ENCODE measurements at regions not wholly inside any gene's neighbourhood (a gene's known extent, or its start where the extent isn't known, plus 50 kb on each side); places are given as distances from the start of the nearest gene placed in this dataset.
"Not testable (repeated sequence)": the region's sequence is repeated elsewhere in the genome, so short reads cannot be mapped to it uniquely, and the experiment has no call there.

GRCh38 chr7:68868978-68869377 lies 729.3 kb upstream of the AUTS2 start:
- H3K27me3 ChIP-seq (ENCODE audit: control insufficient read depth, insufficient read depth, low read length), result no peaks in the 10 kb centered on the region
- no peaks in the 10 kb centered on the region for H3K36me3 ChIP-seq (ENCODE audit: control insufficient read depth, insufficient read depth, low read length)
- TF ChIP-seq CTCF (conservative IDR thresholded peaks at IDR 0.05 in 1 of 2, IDR thresholded peaks at IDR 0.05 in 1 of 2; ENCODE audit: low read depth in 1 of 2, low read length in 2 of 2) (no peak), EZH2 (IDR thresholded peaks at IDR 0.05; ENCODE audit: low read length, missing control alignments) (no peak)
- H3K79me2 ChIP-seq (ENCODE audit: control insufficient read depth, insufficient read depth, low read length), result no peaks in the 10 kb centered on the region
- H4K20me1 ChIP-seq (ENCODE audit: control insufficient read depth, extremely low read depth, insufficient read depth, low read length), result no peaks in the 10 kb centered on the region
- H2AFZ ChIP-seq (ENCODE audit: low read length), result no peak overlapping the region
- H3K4me1 ChIP-seq (ENCODE audit: control insufficient read depth, extremely low read depth, insufficient read depth, low read length), result no peaks in the 10 kb centered on the region
- no peak for DNase-seq (ENCODE audit: low read depth in 2 of 2)
- no peak overlapping the region for H3K4me2 ChIP-seq (ENCODE audit: extremely low read depth, insufficient read depth, low read length)
- H3K9me3 ChIP-seq (ENCODE audit: control insufficient read depth, insufficient read depth, low read depth, low read length), result no peaks in the 10 kb centered on the region
- no peak overlapping the region for H3K27ac ChIP-seq (ENCODE audit: insufficient read depth, low read length)
- H3K4me3 ChIP-seq (replicated peaks in 1 of 4; ENCODE audit: control extremely low read depth in 1 of 4, insufficient read depth in 1 of 4, low read depth in 3 of 4, low read length in 4 of 4), result no peak overlapping the region
- no peak overlapping the region for H3K9ac ChIP-seq (ENCODE audit: insufficient read depth, low read length)

GRCh38 chr7:68873616-68874015 lies 724.7 kb upstream of the AUTS2 start:
- H3K27me3 ChIP-seq (ENCODE audit: control insufficient read depth, insufficient read depth, low read length), result no peaks in the 10 kb centered on the region
- H3K79me2 ChIP-seq (ENCODE audit: control insufficient read depth, insufficient read depth, low read length), result no peaks in the 10 kb centered on the region
- no peak overlapping the region for H3K9ac ChIP-seq (ENCODE audit: insufficient read depth, low read length)
- no peak overlapping the region for H3K4me3 ChIP-seq (replicated peaks in 1 of 4; ENCODE audit: control extremely low read depth in 1 of 4, insufficient read depth in 1 of 4, low read depth in 3 of 4, low read length in 4 of 4)
- no peak for DNase-seq (ENCODE audit: low read depth in 2 of 2)
- no peaks in the 10 kb centered on the region for H3K4me1 ChIP-seq (ENCODE audit: control insufficient read depth, extremely low read depth, insufficient read depth, low read length)
- H3K36me3 ChIP-seq (ENCODE audit: control insufficient read depth, insufficient read depth, low read length), result no peaks in the 10 kb centered on the region
- no peaks in the 10 kb centered on the region for H3K9me3 ChIP-seq (ENCODE audit: control insufficient read depth, insufficient read depth, low read depth, low read length)
- TF ChIP-seq EZH2 (IDR thresholded peaks at IDR 0.05; ENCODE audit: low read length, missing control alignments) (no peak), CTCF (conservative IDR thresholded peaks at IDR 0.05 in 1 of 2, IDR thresholded peaks at IDR 0.05 in 1 of 2; ENCODE audit: low read depth in 1 of 2, low read length in 2 of 2) (no peak)
- no peaks in the 10 kb centered on the region for H4K20me1 ChIP-seq (ENCODE audit: control insufficient read depth, extremely low read depth, insufficient read depth, low read length)
- H3K4me2 ChIP-seq (ENCODE audit: extremely low read depth, insufficient read depth, low read length), result no peak overlapping the region
- H3K27ac ChIP-seq (ENCODE audit: insufficient read depth, low read length), result no peak overlapping the region
- no peak overlapping the region for H2AFZ ChIP-seq (ENCODE audit: low read length)

GRCh38 chr7:68875857-68876256 lies 722.4 kb upstream of the AUTS2 start:
- no peak overlapping the region for H3K4me3 ChIP-seq (replicated peaks in 1 of 4; ENCODE audit: control extremely low read depth in 1 of 4, insufficient read depth in 1 of 4, low read depth in 3 of 4, low read length in 4 of 4)
- H3K4me2 ChIP-seq (ENCODE audit: extremely low read depth, insufficient read depth, low read length), result no peak overlapping the region
- H3K9me3 ChIP-seq (ENCODE audit: control insufficient read depth, insufficient read depth, low read depth, low read length), result no peaks in the 10 kb centered on the region
- no peaks in the 10 kb centered on the region for H3K36me3 ChIP-seq (ENCODE audit: control insufficient read depth, insufficient read depth, low read length)
- H4K20me1 ChIP-seq (ENCODE audit: control insufficient read depth, extremely low read depth, insufficient read depth, low read length), result no peaks in the 10 kb centered on the region
- no peaks in the 10 kb centered on the region for H3K4me1 ChIP-seq (ENCODE audit: control insufficient read depth, extremely low read depth, insufficient read depth, low read length)
- H3K27me3 ChIP-seq (ENCODE audit: control insufficient read depth, insufficient read depth, low read length), result no peaks in the 10 kb centered on the region
- no peak for DNase-seq (ENCODE audit: low read depth in 2 of 2)
- H3K27ac ChIP-seq (ENCODE audit: insufficient read depth, low read length), result no peak overlapping the region
- H3K9ac ChIP-seq (ENCODE audit: insufficient read depth, low read length), result no peak overlapping the region
- no peak overlapping the region for H2AFZ ChIP-seq (ENCODE audit: low read length)
- no peaks in the 10 kb centered on the region for H3K79me2 ChIP-seq (ENCODE audit: control insufficient read depth, insufficient read depth, low read length)
- TF ChIP-seq EZH2 (IDR thresholded peaks at IDR 0.05; ENCODE audit: low read length, missing control alignments) (no peak), CTCF (conservative IDR thresholded peaks at IDR 0.05 in 1 of 2, IDR thresholded peaks at IDR 0.05 in 1 of 2; ENCODE audit: low read depth in 1 of 2, low read length in 2 of 2) (no peak)

- not testable (repeated sequence) for H4K20me1 ChIP-seq (ENCODE audit: control insufficient read depth, extremely low read depth, insufficient read depth, low read length); H3K4me3 ChIP-seq (replicated peaks in 1 of 4; ENCODE audit: control extremely low read depth in 1 of 4, insufficient read depth in 1 of 4, low read depth in 3 of 4, low read length in 4 of 4); H3K4me1 ChIP-seq (ENCODE audit: control insufficient read depth, extremely low read depth, insufficient read depth, low read length); H3K4me2 ChIP-seq (ENCODE audit: extremely low read depth, insufficient read depth, low read length); H3K9me3 ChIP-seq (ENCODE audit: control insufficient read depth, insufficient read depth, low read depth, low read length); H3K27ac ChIP-seq (ENCODE audit: insufficient read depth, low read length); H2AFZ ChIP-seq (ENCODE audit: low read length); H3K79me2 ChIP-seq (ENCODE audit: control insufficient read depth, insufficient read depth, low read length); H3K9ac ChIP-seq (ENCODE audit: insufficient read depth, low read length); H3K36me3 ChIP-seq (ENCODE audit: control insufficient read depth, insufficient read depth, low read length); H3K27me3 ChIP-seq (ENCODE audit: control insufficient read depth, insufficient read depth, low read length)
- DNase-seq (ENCODE audit: low read depth in 2 of 2), result peak in 1 of 2 donors; percentile 21
Observed at GRCh38 chr7:68887116-68887515, 711.2 kb upstream of the AUTS2 start.

All from fibroblast of lung (primary cell).